Fibroblast of lung (primary cell): ENCODE measurements at regions not wholly inside any gene's neighbourhood (a gene's known extent, or its start where the extent isn't known, plus 50 kb on each side); places are given as distances from the start of the nearest gene placed in this dataset.

Source experiments
- EZH2 ChIP-seq: IDR thresholded peaks from 2 replicates; pipeline ENCODE4 v1.5.1; 2012; ENCODE audit warnings: low read length, control low read depth, mild to moderate bottlenecking; ENCODE audit errors: missing control alignments
- TF ChIP-seq, protein P1 (sequence below), 2 donors: IDR thresholded peaks in 1 of 2; conservative IDR thresholded peaks in 1 of 2; 1 replicate in 1 of 2; 2 replicates in 1 of 2; pipeline ENCODE4 v1.5.1; 2011 to 2012; ENCODE audit warnings: low read length in 2 of 2, control low read depth in 1 of 2, inconsistent platforms in 1 of 2, low read depth in 1 of 2, mild to moderate bottlenecking in 1 of 2

DNA sequence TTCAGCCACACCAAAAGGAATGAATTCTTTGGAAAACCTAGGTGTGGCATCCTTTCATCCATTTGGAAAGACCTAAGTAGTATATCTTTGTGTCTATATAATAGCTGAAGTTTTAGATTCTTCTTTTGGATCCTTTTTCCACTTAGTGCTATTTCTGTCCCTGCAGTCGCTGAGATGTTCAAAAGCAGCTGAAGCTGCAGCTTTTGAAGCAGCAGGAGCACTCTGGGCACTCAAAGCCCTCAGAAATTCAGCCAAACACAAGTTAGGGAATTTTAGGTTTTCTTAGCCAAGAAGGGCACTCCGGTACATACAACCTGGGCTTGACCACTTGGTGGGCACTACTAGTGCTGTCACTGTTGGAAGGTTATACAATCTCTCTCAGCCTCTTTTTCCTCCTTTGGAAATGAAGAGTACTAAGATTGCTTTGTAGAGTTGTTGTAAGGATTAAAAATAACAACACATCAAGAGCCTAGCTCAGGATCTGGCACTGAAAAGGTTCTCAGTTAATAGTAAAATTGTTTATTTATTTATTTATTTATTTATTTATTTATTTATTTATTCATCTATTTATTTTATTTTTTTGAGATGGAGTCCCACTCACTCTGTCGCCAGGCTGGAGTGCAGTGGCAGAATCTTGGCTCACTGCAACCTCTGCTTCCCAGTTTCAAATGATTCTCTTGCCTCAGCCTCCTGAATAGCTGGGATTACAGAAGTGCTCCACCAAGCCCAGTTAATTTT is 71.9 kb upstream of the SLC22A16 start:
- TF ChIP-seq, protein P1, sequence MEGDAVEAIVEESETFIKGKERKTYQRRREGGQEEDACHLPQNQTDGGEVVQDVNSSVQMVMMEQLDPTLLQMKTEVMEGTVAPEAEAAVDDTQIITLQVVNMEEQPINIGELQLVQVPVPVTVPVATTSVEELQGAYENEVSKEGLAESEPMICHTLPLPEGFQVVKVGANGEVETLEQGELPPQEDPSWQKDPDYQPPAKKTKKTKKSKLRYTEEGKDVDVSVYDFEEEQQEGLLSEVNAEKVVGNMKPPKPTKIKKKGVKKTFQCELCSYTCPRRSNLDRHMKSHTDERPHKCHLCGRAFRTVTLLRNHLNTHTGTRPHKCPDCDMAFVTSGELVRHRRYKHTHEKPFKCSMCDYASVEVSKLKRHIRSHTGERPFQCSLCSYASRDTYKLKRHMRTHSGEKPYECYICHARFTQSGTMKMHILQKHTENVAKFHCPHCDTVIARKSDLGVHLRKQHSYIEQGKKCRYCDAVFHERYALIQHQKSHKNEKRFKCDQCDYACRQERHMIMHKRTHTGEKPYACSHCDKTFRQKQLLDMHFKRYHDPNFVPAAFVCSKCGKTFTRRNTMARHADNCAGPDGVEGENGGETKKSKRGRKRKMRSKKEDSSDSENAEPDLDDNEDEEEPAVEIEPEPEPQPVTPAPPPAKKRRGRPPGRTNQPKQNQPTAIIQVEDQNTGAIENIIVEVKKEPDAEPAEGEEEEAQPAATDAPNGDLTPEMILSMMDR (conservative IDR thresholded peaks at IDR 0.05 in 1 of 2, IDR thresholded peaks at IDR 0.05 in 1 of 2; ENCODE audit: low read depth in 1 of 2, low read length in 2 of 2) = no peak
- TF ChIP-seq EZH2 = no peak
